Upper lobe of left lung (tissue), 6 donors: ENCODE measurements at regions not wholly inside any gene's neighbourhood (a gene's known extent, or its start where the extent isn't known, plus 50 kb on each side); places are given as distances from the start of the nearest gene placed in this dataset.

ENCODE experiments used
- ATAC-seq, 2 donors: fragments of 200-7000 bp; cut with Tn5 transposase; one replicate each; pipeline ENCODE4 v1.9.1; 2022; ENCODE audit warnings: mild to moderate bottlenecking in 2 of 2, moderate library complexity in 2 of 2; ENCODE audit not compliant: low FRiP score in 2 of 2
- DNase-seq, 2 donors: peaks; one replicate each; pipeline ENCODE4 v3.0.0-alpha.2; 2019 to 2020
- H3K27ac ChIP-seq, 4 donors: fragments of 200-600 bp; sonication (generic); one replicate each; pipeline ENCODE4 v1.5.1; 2016 to 2019
- H3K27me3 ChIP-seq, 4 donors: fragments of 200-600 bp; sonication (generic); one replicate each; pipeline ENCODE4 v1.5.1; 2017 to 2019
- H3K36me3 ChIP-seq, 4 donors: fragments of 200-600 bp; sonication (generic); one replicate each; pipeline ENCODE4 v1.5.1; 2016 to 2019
- H3K4me1 ChIP-seq, 4 donors: fragments of 200-600 bp; sonication (generic); one replicate each; pipeline ENCODE4 v1.5.1; 2018 to 2019
- H3K4me3 ChIP-seq, 4 donors: fragments of 200-600 bp; sonication (generic); one replicate each; pipeline ENCODE4 v1.5.1; 2017 to 2019; ENCODE audit warnings: mild to moderate bottlenecking in 2 of 4, moderate library complexity in 1 of 4
- H3K9me3 ChIP-seq, 4 donors: fragments of 200-600 bp; sonication (generic); one replicate each; pipeline ENCODE4 v1.5.1; 2018 to 2019
- EP300 ChIP-seq, 4 donors: sonication (generic); formaldehyde crosslinking; IDR thresholded peaks; one replicate each; pipeline ENCODE4 v1.5.1; 2017; ENCODE audit warnings: antibody characterized with exemption in 4 of 4, control low read depth in 2 of 4
- POLR2A ChIP-seq, 4 donors: fragments of 450-650 bp; IDR thresholded peaks; one replicate each; pipeline ENCODE4 v1.5.1; 2016 to 2017; ENCODE audit warnings: antibody characterized with exemption in 4 of 4, mild to moderate bottlenecking in 2 of 4
- POLR2AphosphoS5 ChIP-seq, 2 donors: sonication (generic); formaldehyde crosslinking; IDR thresholded peaks; one replicate each; pipeline ENCODE4 v1.5.1; 2017; ENCODE audit warnings: antibody characterized with exemption in 2 of 2
- WGBS, 2 donors: methylation state at CpG; one replicate each; pipeline ENCODE4 v1.1.5; 2017 to 2018; 5-methylcytosine and 5-hydroxymethylcytosine counted together
- TF ChIP-seq, protein P1 (sequence below), 6 experiments: fragments of 450-650 bp in 4 of 6; fragments of 200-600 bp in 2 of 6; sonication (generic) in 2 of 6; IDR thresholded peaks; one replicate each; pipeline ENCODE4 v1.5.1; 2016 to 2019; ENCODE audit warnings: antibody characterized with exemption in 6 of 6
- donor health status: DM: no; HTN: no; CAD: no; lungs with moderate emphysema.
- donor health status: DM: no; HTN: yes; CAD: no; lungs with severe emphysema.

- Histone ChIP-seq H3K4me3 (no peak overlapping the region), H3K9me3 (no peaks in the 10 kb centered on the region), H3K36me3 (no peaks in the 10 kb centered on the region), H3K27ac (peak overlapping the region in 3 of 4 donors; percentile 53 to 60 (median 53)), H3K4me1 (peaks cover 0 to 6% (median 2%) of the 10 kb centered on the region in 4 donors), H3K27me3 (no peaks in the 10 kb centered on the region)
- DNase-seq, result peak; percentile 37 to 54
- 75 to 80% methylated on average over 3 to 8 of the region's 8 CpGs for WGBS, 2 donors
- TF ChIP-seq, protein P1, sequence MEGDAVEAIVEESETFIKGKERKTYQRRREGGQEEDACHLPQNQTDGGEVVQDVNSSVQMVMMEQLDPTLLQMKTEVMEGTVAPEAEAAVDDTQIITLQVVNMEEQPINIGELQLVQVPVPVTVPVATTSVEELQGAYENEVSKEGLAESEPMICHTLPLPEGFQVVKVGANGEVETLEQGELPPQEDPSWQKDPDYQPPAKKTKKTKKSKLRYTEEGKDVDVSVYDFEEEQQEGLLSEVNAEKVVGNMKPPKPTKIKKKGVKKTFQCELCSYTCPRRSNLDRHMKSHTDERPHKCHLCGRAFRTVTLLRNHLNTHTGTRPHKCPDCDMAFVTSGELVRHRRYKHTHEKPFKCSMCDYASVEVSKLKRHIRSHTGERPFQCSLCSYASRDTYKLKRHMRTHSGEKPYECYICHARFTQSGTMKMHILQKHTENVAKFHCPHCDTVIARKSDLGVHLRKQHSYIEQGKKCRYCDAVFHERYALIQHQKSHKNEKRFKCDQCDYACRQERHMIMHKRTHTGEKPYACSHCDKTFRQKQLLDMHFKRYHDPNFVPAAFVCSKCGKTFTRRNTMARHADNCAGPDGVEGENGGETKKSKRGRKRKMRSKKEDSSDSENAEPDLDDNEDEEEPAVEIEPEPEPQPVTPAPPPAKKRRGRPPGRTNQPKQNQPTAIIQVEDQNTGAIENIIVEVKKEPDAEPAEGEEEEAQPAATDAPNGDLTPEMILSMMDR (IDR thresholded peaks at IDR 0.05), result no peak
- TF ChIP-seq POLR2AphosphoS5 (IDR thresholded peaks at IDR 0.05) (no peak), EP300 (IDR thresholded peaks at IDR 0.05) (peak in 1 of 4 donors; percentile 48), POLR2A (IDR thresholded peaks at IDR 0.05) (no peak)
- ATAC-seq, result peak; percentile 24 to 85
These were observed 68.7 kb downstream of the CHRD start for GRCh38 chr3:184448321-184449160.

DNA sequence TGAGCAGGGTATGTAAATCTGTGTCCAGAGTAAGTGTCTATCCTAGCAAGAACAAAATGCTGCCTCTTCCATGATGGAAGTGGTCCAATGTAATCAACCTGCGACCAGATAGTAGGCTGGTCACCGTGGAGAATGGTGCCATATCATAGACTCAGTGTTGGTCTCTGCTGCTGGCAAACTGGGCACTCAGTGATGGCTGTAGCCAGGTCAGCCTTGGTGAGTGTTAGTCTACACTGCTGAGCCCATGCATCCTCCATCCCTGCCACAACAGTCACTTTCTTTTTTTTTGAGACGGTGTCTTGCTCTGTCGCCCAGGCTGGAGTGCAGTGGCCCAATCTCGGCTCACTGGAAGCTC lies 69.3 kb downstream of the CHRD start:
- no peak overlapping the region for H3K27ac ChIP-seq

GRCh38 chr3:184450547-184450946 lies 70.7 kb downstream of the CHRD start:
- Histone ChIP-seq H3K4me1 (peaks cover 0 to 6% (median 2%) of the 10 kb centered on the region in 4 donors), H3K27me3 (no peaks in the 10 kb centered on the region), H3K27ac (no peak overlapping the region), H3K9me3 (no peaks in the 10 kb centered on the region), H3K4me3 (no peak overlapping the region), H3K36me3 (no peaks in the 10 kb centered on the region)
- WGBS, 2 donors, result 94 to 96% methylated on average over 3 to 4 of the region's 4 CpGs
- no peak for DNase-seq
- ATAC-seq, result no peak
- TF ChIP-seq EP300 (IDR thresholded peaks at IDR 0.05), result no peak
- TF ChIP-seq, protein P1 (IDR thresholded peaks at IDR 0.05), result no peak
- TF ChIP-seq POLR2AphosphoS5 (IDR thresholded peaks at IDR 0.05), result no peak
- no peak for TF ChIP-seq POLR2A (IDR thresholded peaks at IDR 0.05)

More for the DNA sequence above, 69.3 kb downstream of the CHRD start:
- ATAC-seq, result peak in 1 of 2 donors; percentile 56
- peaks cover 0 to 6% (median 2%) of the 10 kb centered on the region in 4 donors for H3K4me1 ChIP-seq
- 80 to 82% methylated on average over 5 of the region's 5 CpGs for WGBS, 2 donors
- no peaks in the 10 kb centered on the region for H3K9me3 ChIP-seq
- H3K27me3 ChIP-seq, result no peaks in the 10 kb centered on the region
- H3K36me3 ChIP-seq, result no peaks in the 10 kb centered on the region
- DNase-seq, result no peak
- H3K4me3 ChIP-seq, result no peak overlapping the region
- TF ChIP-seq POLR2A (IDR thresholded peaks at IDR 0.05) (no peak), POLR2AphosphoS5 (IDR thresholded peaks at IDR 0.05) (no peak), EP300 (IDR thresholded peaks at IDR 0.05) (no peak)
- TF ChIP-seq, protein P1 (IDR thresholded peaks at IDR 0.05), result no peak

DNA sequence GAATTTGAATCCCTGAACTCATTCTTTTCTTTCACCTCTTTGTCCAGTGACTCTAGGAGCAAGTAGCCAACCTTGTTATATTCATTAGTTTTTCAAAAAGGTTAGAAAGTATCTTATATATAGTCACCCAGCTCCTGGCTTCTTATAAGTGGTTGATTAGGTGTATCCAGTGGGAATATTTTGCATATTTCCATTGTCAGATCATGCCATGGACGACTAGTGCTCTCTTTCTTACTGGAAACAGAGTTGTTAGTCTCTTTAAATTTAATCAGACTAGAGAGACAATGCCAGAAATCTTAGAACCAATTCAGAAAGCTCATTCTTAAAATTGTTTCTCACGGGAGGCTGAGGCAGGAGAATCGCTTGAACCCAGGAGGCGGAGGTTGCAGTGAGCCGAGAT lies 73.4 kb downstream of the CHRD start:
- no peaks in the 10 kb centered on the region for H3K36me3 ChIP-seq
- H3K27ac ChIP-seq, result no peak overlapping the region
- no peak for ATAC-seq
- no peaks in the 10 kb centered on the region for H3K9me3 ChIP-seq
- no peak for TF ChIP-seq EP300 (IDR thresholded peaks at IDR 0.05)
- no peak for TF ChIP-seq POLR2AphosphoS5 (IDR thresholded peaks at IDR 0.05)
- TF ChIP-seq POLR2A (IDR thresholded peaks at IDR 0.05), result no peak
- TF ChIP-seq, protein P1 (IDR thresholded peaks at IDR 0.05), result no peak
- peaks cover 0 to 4% (median 2%) of the 10 kb centered on the region in 4 donors for H3K4me1 ChIP-seq
- H3K27me3 ChIP-seq, result no peaks in the 10 kb centered on the region
- WGBS, 2 donors, result 69 to 73% methylated on average over 5 of the region's 5 CpGs
- H3K4me3 ChIP-seq, result no peak overlapping the region
- no peak for DNase-seq
